ENCODE measurements at regions not wholly inside any gene's neighbourhood (a gene's known extent, or its start where the extent isn't known, plus 50 kb on each side); places are given as distances from the start of the nearest gene placed in this dataset.

- ChIA-PET CTCF (no interaction called here), POLR2A (no interaction called here)
- intact Hi-C loops (cut with micrococcal nuclease; ENCODE audit: unreplicated experiment) (no loop called here), in situ Hi-C loops (cut with HindIII; ENCODE audit: low pct_unique_long_range_greater_than_20kb, low sequenced_read_pairs) (no loop called here)
- TF ChIP-seq, protein P1, sequence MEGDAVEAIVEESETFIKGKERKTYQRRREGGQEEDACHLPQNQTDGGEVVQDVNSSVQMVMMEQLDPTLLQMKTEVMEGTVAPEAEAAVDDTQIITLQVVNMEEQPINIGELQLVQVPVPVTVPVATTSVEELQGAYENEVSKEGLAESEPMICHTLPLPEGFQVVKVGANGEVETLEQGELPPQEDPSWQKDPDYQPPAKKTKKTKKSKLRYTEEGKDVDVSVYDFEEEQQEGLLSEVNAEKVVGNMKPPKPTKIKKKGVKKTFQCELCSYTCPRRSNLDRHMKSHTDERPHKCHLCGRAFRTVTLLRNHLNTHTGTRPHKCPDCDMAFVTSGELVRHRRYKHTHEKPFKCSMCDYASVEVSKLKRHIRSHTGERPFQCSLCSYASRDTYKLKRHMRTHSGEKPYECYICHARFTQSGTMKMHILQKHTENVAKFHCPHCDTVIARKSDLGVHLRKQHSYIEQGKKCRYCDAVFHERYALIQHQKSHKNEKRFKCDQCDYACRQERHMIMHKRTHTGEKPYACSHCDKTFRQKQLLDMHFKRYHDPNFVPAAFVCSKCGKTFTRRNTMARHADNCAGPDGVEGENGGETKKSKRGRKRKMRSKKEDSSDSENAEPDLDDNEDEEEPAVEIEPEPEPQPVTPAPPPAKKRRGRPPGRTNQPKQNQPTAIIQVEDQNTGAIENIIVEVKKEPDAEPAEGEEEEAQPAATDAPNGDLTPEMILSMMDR (IDR thresholded peaks at IDR 0.05) = no peak
- TF ChIP-seq REST (IDR thresholded peaks at IDR 0.05; ENCODE audit: insufficient read depth in 1 of 2, low read depth in 2 of 2, low read length in 1 of 2) (no peak), SIN3A (IDR thresholded peaks at IDR 0.05; ENCODE audit: borderline replicate concordance, insufficient read depth, low read depth, low read length) (no peak)
- ATAC-seq (no peak), DNase-seq (ENCODE audit: low read depth, low spot score) (no peak)
- Histone ChIP-seq H3K9me3 (ENCODE audit: control insufficient read depth, insufficient read depth, low read depth, low read length) (no peaks in the 10 kb centered on the region), H3K27ac (ENCODE audit: low read length) (no peak overlapping the region), H3K27me3 (ENCODE audit: control insufficient read depth, insufficient read depth, low read length) (0 out of 2 replicates have a peak, but pooled peaks cover 2% of the 10 kb centered on the region), H3K4me1 (ENCODE audit: control insufficient read depth, insufficient read depth, low read length) (no peaks in the 10 kb centered on the region), H3K36me3 (ENCODE audit: control insufficient read depth, insufficient read depth, low read length) (no peaks in the 10 kb centered on the region), H3K4me3 (ENCODE audit: low read depth in 2 of 2, low read length in 2 of 2) (no peak overlapping the region)
- BruUV-seq (replicated peaks) = no TSS peak
Measured at GRCh38 chr11:131279654-131280384, 90.6 kb upstream of the NTM start.

DNA sequence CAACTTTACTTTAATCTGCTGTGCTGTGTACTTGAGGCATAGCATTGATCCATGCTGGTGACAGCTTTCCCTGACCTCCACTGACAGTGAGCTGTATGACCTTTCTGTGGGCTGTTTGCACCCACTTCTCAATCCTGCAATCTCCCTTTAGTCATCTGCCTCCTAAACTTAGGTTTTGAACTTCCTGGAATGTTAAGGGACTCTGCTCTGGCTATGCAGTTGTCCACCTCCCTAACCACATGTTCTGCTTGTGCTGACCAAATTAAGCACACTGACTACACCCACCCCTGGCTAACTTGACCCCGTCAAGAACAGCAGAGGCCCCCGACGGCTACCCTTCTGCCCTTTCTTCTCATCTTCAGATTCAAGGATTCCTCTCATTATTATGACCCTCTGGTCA lies 89.1 kb upstream of the NTM start:
- Histone ChIP-seq H3K4me1 (ENCODE audit: control insufficient read depth, insufficient read depth, low read length) (no peaks in the 10 kb centered on the region), H3K27ac (ENCODE audit: low read length) (no peak overlapping the region), H3K4me3 (ENCODE audit: low read depth in 2 of 2, low read length in 2 of 2) (no peak overlapping the region), H3K9me3 (ENCODE audit: control insufficient read depth, insufficient read depth, low read depth, low read length) (no peaks in the 10 kb centered on the region), H3K36me3 (ENCODE audit: control insufficient read depth, insufficient read depth, low read length) (no peaks in the 10 kb centered on the region), H3K27me3 (ENCODE audit: control insufficient read depth, insufficient read depth, low read length) (0 out of 2 replicates have a peak, but pooled peaks cover 2% of the 10 kb centered on the region)
- BruUV-seq (replicated peaks) = no TSS peak
- in situ Hi-C loops (cut with HindIII; ENCODE audit: low pct_unique_long_range_greater_than_20kb, low sequenced_read_pairs) (no loop called here), intact Hi-C loops (cut with micrococcal nuclease; ENCODE audit: unreplicated experiment) (no loop called here)
- no peak for DNase-seq (ENCODE audit: low read depth, low spot score)
- ATAC-seq = no peak
- ChIA-PET POLR2A (no interaction called here), CTCF (no interaction called here)
- TF ChIP-seq POLR2AphosphoS5 (IDR thresholded peaks at IDR 0.05; ENCODE audit: low read depth, low read length) (no peak), TCF7L2 (IDR thresholded peaks at IDR 0.05; ENCODE audit: low read depth, low read length) (no peak), REST (IDR thresholded peaks at IDR 0.05; ENCODE audit: insufficient read depth in 1 of 2, low read depth in 2 of 2, low read length in 1 of 2) (no peak), SIN3A (IDR thresholded peaks at IDR 0.05; ENCODE audit: borderline replicate concordance, insufficient read depth, low read depth, low read length) (no peak)
- TF ChIP-seq, protein P1 (IDR thresholded peaks at IDR 0.05) = no peak
